GM12874 (cell line): ENCODE measurements at regions not wholly inside any gene's neighbourhood (a gene's known extent, or its start where the extent isn't known, plus 50 kb on each side); places are given as distances from the start of the nearest gene placed in this dataset.

Source experiments
- TF ChIP-seq, protein P1 (sequence below): IDR thresholded peaks from 2 replicates; pipeline ENCODE4 v1.5.1; 2011; ENCODE audit warnings: low read depth, mild to moderate bottlenecking, control low read depth, low read length, moderate library complexity; ENCODE audit not compliant: insufficient read depth

- TF ChIP-seq, protein P1, sequence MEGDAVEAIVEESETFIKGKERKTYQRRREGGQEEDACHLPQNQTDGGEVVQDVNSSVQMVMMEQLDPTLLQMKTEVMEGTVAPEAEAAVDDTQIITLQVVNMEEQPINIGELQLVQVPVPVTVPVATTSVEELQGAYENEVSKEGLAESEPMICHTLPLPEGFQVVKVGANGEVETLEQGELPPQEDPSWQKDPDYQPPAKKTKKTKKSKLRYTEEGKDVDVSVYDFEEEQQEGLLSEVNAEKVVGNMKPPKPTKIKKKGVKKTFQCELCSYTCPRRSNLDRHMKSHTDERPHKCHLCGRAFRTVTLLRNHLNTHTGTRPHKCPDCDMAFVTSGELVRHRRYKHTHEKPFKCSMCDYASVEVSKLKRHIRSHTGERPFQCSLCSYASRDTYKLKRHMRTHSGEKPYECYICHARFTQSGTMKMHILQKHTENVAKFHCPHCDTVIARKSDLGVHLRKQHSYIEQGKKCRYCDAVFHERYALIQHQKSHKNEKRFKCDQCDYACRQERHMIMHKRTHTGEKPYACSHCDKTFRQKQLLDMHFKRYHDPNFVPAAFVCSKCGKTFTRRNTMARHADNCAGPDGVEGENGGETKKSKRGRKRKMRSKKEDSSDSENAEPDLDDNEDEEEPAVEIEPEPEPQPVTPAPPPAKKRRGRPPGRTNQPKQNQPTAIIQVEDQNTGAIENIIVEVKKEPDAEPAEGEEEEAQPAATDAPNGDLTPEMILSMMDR, result no peak
Observed at GRCh38 chr11:92739041-92739440, 230.4 kb upstream of the MTNR1B start.

GRCh38 chr11:92739491-92739890 is 230.0 kb upstream of the MTNR1B start:
- TF ChIP-seq, protein P1, result no peak

- TF ChIP-seq, protein P1, result no peak
Observed at GRCh38 chr11:92740276-92740675, 229.2 kb upstream of the MTNR1B start.

- TF ChIP-seq, protein P1, result no peak
Observed at GRCh38 chr11:92744929-92745585, 224.4 kb upstream of the MTNR1B start.

GRCh38 chr11:92750794-92751193 is 218.7 kb upstream of the MTNR1B start:
- TF ChIP-seq, protein P1, result no peak

- TF ChIP-seq, protein P1, result no peak
Observed at GRCh38 chr11:92751594-92751993, 217.9 kb upstream of the MTNR1B start.

GRCh38 chr11:92752122-92752521 is 217.3 kb upstream of the MTNR1B start:
- TF ChIP-seq, protein P1, result no peak
